NK-92 treated with Interleukin-12 subunit alpha and Interleukin-12 subunit beta, amount 100 ng/mL, for 24 hours (cell line): ENCODE measurements at regions not wholly inside any gene's neighbourhood (a gene's known extent, or its start where the extent isn't known, plus 50 kb on each side); places are given as distances from the start of the nearest gene placed in this dataset.

Experiments used
- DNase-seq: peaks from one replicate; lab custom pipeline; 2025; lab: John Stamatoyannopoulos, UW

DNA sequence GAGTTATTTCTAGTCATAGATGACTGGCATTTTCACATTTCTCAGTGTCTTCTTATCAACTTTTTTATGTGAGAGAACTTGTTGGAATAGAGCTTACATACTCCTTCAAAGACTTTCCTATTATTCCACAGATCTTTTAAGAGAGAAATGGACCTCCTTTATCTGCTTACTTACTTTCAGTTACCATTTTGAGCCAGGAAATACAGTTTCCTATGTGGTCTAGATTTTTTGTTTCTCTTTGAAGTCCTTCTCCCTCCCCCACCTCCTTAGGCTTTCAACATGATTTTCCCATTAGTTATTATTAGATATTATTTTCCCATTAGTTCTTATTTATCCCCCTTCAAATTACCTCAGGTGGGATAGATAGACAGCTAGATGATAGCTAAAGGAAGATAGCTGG, 289.1 kb upstream of the ITGA1 start:
- DNase-seq: no peak

DNA sequence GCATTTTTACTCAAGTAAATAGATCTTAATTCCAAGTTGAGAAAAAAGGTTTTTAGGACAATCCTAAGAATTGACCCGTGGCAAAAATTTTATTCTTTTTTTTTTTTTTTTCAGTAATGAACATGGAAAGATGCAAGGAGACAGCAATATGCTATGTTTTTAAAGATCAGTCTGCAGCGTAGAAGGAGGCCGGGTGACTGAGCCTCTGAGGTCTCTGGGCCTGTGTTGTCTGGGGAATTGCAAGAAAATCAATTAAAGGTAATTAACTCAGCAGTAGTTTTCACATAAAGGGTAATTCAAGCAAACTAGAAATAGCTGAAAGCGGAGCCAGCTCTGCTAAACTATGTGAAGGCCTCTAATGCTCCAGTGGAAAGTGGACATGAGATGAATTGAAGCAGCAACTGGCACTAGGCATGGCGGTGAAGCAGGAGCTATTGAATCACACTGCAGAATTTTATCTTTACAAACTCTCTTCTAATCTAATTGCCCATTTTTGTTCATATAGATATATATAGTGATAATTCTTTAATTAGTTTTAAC, 285.2 kb upstream of the ITGA1 start:
- no peak for DNase-seq

DNA sequence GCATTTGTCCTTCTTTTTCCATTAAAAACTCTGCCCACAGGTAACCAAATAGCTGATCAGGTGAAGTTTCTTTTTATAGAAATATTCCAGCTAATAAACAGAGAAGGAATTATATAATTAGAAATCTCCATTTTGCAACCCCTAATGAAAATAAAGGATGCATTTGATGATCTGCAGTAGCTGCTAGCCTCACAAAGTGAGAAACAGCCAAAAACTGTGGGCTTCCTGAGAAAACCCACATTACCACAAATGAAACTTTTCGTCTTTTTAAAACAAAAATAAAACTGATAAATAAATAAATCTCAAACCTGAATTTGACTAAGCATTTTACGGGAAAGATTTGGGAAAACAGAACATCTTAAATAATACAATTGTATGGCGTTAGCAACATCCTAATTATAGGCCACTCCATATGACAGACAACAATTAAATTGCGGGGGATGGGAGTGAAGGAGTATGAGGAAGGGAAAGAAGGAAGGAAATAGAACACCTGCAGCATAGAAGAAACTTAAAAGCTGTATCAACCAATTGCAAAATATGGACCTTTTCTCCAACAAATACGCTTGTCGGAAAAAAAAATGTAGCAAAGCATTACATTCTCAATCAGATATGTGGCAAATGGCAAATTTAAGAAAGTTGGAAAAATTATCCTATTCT, 283.0 kb upstream of the ITGA1 start:
- no peak for DNase-seq

DNA sequence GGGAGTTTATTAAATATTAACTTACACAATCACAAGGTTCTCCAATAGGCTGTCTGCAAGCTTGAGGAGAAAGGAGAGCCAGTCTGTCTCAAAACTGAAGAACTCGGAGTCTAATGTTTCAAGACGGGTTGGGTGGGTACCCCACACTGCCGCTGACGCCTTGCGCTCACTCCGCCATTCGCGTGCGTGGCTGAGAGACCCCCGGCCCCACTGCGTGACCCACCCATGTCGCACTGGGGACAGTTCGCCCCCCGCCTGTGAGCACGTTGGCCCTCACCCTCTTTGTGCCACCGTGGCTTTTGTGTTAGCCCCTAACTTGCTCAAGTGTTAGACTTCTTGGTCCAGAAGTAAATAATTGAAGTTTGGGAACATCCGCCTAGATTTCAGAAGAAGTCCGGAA, 270.0 kb upstream of the ITGA1 start:
- DNase-seq: no peak

GRCh38 chr5:52520171-52520570, 267.5 kb upstream of the ITGA1 start:
- no peak for DNase-seq

- DNase-seq: no peak
These were observed 266.5 kb upstream of the ITGA1 start for GRCh38 chr5:52521236-52521635.

- no peak for DNase-seq
These were observed 264.0 kb upstream of the ITGA1 start for GRCh38 chr5:52523701-52524100.

DNA sequence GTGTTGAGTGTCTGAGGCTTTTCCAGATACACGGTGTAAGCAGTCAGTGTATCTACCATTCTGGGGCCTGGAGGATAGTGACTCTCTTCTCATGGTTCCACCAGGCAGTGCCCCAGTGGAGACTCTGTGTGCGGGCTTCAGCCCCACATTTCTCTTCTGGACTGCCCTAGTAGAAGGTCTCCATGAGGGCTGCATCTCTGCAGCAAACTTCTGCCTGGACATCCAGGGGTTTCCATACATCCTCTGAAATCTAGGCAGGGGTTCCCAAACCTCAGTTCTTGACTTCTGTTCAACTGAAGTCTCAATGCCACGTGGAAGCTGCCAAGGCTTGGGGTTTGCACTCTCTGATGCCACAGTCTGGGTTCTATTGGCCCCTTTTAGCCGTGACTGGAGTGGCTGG, 256.6 kb upstream of the ITGA1 start:
- no peak for DNase-seq

DNA sequence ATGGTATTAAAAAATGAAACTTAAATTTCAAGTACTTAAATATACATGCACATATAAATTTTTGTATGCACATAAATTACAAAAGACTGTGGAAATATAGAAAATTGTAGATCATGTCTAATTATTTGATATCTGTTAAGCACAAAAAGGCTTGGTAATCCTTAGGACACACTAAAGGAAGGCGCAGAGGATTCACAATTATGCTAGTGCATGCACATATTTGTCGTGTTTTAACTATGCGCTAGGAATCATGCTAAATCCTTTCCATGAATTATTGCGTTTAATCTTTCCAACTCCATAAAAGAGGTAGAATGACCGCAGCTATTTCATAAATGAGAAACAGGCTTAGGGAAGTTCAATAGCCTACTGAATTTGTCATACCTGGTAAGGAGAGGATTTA, 244.1 kb upstream of the ITGA1 start:
- no peak for DNase-seq

GRCh38 chr5:52544738-52545137, 243.0 kb upstream of the ITGA1 start:
- DNase-seq: no peak

- no peak for DNase-seq
These were observed 233.4 kb upstream of the ITGA1 start for GRCh38 chr5:52554293-52554692.

GRCh38 chr5:52560366-52560765, 227.3 kb upstream of the ITGA1 start:
- DNase-seq: no peak

DNA sequence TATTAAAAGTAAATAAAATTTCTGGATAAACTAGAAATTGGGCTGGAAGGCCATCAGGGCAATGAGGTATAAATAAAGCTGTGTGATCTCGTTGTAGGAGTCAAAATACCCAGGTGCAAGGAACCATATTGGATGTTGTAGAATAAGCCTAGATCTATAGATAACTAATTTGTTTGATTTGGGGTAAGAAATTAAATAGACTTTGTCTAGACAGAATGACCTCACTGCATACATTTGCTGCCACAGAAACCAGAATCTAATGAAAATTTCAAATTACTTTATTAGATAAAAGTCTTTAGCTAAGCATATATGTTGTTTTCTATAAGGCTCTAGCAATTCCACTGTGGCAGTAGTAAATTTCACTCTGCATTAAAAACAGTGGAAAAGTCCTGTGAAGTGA, 225.2 kb upstream of the ITGA1 start:
- DNase-seq: no peak

GRCh38 chr5:52564587-52564986, 223.1 kb upstream of the ITGA1 start:
- DNase-seq: no peak

DNA sequence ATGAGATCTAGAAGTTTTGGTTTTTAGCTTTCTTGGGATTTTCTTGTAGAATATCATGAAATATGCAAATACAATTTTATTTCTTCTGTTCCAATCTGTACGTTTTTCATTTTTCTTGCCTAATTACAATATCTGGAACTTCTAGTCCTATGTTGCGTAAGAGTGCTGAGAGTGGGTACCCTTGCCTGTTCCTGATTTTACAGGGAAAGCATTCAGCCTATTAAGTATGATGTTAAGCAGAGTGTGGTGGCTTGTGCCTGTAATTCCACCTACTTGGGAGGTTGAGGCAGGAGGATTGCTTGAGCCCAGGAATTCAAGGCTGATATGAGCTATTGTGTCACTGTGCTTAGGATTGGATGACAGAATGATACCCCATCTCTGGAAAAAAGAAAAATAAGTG, 210.2 kb upstream of the ITGA1 start:
- no peak for DNase-seq

DNA sequence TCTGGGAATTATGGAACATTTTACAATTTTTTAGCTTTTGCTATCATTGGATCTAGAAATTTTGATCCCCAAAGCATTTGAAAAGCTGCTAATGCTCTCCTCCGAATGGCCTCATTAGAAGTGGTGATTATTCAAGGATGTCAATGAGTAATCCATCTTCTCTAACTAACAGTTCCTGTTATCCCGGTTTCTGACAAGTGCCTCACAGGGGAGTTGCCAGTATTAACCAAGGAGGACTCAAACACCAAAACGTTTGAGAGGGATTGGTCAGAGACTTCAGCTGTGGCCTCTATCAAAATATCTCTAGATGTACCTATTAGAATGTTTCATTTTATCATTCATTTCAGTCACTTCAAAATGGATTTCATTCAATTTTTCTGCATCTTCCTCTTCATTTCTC, 208.3 kb upstream of the ITGA1 start:
- DNase-seq: no peak

DNA sequence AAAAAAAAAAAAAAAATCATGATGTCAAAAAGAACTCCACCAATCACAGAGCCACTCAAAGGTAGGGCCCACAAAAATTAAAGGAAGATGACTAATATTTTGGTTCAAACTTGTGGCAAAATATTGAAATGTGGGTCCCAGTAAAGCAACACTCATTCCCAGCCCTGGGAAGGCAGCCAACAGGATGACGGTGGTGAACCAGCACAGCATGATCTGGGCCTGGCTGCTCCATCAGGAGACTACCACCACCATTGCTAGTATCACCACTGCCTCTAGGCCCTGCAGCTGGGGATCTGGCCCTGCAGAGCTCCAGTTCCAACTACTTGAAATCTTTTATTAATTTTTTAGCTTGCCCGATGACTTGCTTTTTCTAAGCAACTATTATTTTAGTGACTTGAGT, 206.8 kb upstream of the ITGA1 start:
- no peak for DNase-seq

DNA sequence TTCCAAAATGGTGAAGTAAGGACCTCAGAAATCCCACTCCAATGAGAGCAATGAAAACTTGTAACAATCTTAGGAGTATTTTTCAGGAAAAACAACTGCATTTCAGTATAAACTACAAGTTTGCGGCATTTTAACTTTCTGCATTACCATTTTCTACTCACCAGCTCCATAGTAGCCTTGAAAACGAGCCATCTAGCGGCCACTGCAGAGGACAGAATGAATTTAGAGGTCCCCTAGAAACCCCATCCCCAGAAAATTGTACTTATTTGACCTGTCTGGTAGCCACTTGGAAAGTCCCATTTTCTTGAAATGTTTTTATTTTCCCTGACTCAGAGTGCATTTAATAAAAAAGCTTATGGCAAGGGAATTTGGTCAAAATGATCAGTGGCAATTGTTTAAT, 205.4 kb upstream of the ITGA1 start:
- no peak for DNase-seq

GRCh38 chr5:52587131-52587530, 200.6 kb upstream of the ITGA1 start:
- DNase-seq: no peak

DNA sequence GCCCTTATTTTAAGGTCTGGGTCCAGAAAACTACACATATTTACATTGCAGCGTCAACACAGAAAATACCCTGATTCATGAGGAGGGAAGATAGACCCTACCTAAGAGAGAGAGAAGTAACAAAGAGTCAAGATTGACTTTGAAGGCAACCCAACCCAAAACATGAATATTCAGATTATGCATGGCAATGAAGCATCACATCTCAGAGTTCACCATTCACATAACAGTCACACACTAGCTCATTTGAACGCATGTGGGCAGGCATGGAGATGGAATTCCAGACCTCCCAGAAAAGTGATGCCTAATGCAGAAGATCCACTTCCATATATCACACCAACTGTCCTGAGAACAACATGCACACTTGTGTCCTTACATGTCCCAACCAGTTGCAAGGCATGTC, 190.1 kb upstream of the ITGA1 start:
- DNase-seq: no peak

- DNase-seq: no peak
These were observed 188.7 kb upstream of the ITGA1 start for GRCh38 chr5:52598968-52599367.

DNA sequence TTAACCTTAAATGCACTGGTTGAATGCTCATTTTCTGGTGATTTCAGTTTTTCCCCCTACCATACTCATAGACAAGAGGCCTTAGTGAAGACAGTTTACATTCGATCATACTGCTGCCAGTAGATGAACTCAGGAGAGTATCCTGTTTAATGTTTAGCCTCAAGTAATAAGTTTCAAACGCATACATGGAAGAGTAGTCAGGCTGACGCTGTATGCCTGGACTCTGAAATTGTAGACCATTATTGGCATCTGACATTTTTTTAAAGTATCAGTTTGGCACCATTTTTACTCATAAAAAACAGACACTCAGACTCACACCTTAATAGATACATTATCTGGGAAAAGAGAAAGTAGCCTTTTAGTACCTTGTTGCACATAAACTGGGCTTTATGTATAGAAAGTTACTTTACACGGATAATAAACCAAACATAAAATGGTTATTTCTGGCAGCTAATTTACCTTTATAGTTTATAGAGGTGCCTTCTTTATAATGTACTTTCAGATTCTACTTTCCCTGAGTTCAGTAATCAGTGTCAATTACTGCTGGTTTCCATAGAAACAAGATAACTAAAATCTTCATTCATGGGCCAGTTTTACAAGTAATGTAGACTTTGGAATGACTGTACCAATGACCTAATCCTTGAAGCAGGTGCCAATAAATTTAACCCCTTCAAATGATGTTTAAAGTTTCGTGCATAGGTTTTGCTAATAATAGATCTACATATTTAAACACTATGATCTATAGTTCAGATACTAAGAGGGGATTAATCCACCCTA, 183.8 kb upstream of the ITGA1 start:
- DNase-seq: no peak
